ENCODE measurements at regions not wholly inside any gene's neighbourhood (a gene's known extent, or its start where the extent isn't known, plus 50 kb on each side); places are given as distances from the start of the nearest gene placed in this dataset.

DNA sequence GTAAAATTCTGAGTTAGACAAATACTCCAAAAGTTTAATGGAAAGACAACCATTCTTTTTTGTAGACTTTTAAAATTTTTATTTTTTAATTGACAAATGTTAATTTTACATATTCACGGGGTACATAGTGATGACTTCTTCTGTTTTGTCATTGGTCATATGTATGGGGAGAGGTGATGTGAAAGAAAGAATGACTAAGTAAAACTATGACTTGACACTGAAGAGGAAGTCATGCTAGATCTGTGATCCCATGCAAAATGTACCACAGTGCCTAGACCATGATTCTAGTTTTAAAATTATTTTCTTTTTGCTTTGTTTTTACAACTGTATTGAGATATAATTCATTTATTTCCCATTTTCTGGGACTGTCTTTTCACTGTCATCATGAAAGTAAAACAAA lies 281.6 kb downstream of the MBNL1 start:
- Mint-ChIP-seq H3K27ac (no peak overlapping the region), H3K27me3 (ENCODE audit: insufficient read depth) (no peaks in the 10 kb centered on the region), H3K9me3 (no peaks in the 10 kb centered on the region), H3K4me1 (peaks cover 6% of the 10 kb centered on the region), H3K36me3 (ENCODE audit: low read depth) (no peaks in the 10 kb centered on the region), H3K4me3 (no peak overlapping the region)
- DNase-seq, result no peak
- H3K27me3 ChIP-seq (ENCODE audit: control insufficient read depth, insufficient read depth, low read length, poor library complexity, severe bottlenecking), result no peaks in the 10 kb centered on the region
- H3K4me1 ChIP-seq (ENCODE audit: control insufficient read depth, insufficient read depth, low read length), result no peaks in the 10 kb centered on the region
- H3K36me3 ChIP-seq (ENCODE audit: control insufficient read depth, insufficient read depth, low read length), result no peaks in the 10 kb centered on the region
- TF ChIP-seq, protein P1, sequence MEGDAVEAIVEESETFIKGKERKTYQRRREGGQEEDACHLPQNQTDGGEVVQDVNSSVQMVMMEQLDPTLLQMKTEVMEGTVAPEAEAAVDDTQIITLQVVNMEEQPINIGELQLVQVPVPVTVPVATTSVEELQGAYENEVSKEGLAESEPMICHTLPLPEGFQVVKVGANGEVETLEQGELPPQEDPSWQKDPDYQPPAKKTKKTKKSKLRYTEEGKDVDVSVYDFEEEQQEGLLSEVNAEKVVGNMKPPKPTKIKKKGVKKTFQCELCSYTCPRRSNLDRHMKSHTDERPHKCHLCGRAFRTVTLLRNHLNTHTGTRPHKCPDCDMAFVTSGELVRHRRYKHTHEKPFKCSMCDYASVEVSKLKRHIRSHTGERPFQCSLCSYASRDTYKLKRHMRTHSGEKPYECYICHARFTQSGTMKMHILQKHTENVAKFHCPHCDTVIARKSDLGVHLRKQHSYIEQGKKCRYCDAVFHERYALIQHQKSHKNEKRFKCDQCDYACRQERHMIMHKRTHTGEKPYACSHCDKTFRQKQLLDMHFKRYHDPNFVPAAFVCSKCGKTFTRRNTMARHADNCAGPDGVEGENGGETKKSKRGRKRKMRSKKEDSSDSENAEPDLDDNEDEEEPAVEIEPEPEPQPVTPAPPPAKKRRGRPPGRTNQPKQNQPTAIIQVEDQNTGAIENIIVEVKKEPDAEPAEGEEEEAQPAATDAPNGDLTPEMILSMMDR (conservative IDR thresholded peaks at IDR 0.05), result no peak
- H3K27ac ChIP-seq (ENCODE audit: low read depth, low read length), result no peak overlapping the region
- no peak overlapping the region for H3K9ac ChIP-seq (ENCODE audit: extremely low read depth, low read length, poor library complexity, severe bottlenecking)
- H3K4me3 ChIP-seq (ENCODE audit: low read length), result no peak overlapping the region
- H3K9me3 ChIP-seq (ENCODE audit: control insufficient read depth, low read length), result peaks cover 7% of the 10 kb centered on the region
- WGBS, 2 experiments (ENCODE audit: insufficient coverage in 1 of 2, insufficient read length in 1 of 2), result 97% methylated on average over 1 of the region's 1 CpG; no CpG with 5 or more reads in 1 of the 2 experiments

DNA sequence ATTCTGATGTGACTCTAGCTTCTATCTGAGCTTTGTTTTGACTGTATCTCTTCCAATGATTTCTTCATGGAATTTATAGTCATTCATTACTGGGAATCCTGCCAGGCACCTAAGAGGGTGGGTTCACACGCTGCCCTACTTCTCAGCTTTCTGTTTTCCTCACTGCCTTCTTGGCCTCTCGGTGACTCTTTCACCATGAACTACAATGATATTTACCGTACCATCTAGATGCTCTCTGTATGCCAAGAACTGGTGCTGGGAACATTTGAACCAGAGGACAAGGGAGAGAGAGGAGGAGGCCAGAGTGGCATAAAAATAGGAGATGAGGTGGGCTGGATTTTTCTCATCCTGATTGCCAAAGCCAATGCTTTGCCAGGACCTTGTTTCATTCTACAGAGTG lies 280.0 kb upstream of the P2RY1 start:
- Mint-ChIP-seq H3K27ac (no peak overlapping the region), H3K27me3 (ENCODE audit: insufficient read depth) (peaks cover 3% of the 10 kb centered on the region), H3K36me3 (ENCODE audit: low read depth) (no peaks in the 10 kb centered on the region), H3K4me1 (peaks cover 10% of the 10 kb centered on the region), H3K9me3 (peaks cover 8% of the 10 kb centered on the region), H3K4me3 (no peak overlapping the region)
- H3K27ac ChIP-seq (ENCODE audit: low read depth, low read length), result no peak overlapping the region
- H3K36me3 ChIP-seq (ENCODE audit: control insufficient read depth, insufficient read depth, low read length), result no peaks in the 10 kb centered on the region
- 95 to 100% methylated on average over 3 of the region's 3 CpGs for WGBS, 2 experiments (ENCODE audit: insufficient coverage in 1 of 2, insufficient read length in 1 of 2)
- no peaks in the 10 kb centered on the region for H3K9me3 ChIP-seq (ENCODE audit: control insufficient read depth, low read length)
- no peak overlapping the region for H3K9ac ChIP-seq (ENCODE audit: extremely low read depth, low read length, poor library complexity, severe bottlenecking)
- TF ChIP-seq, protein P1 (conservative IDR thresholded peaks at IDR 0.05), result no peak
- no peak for DNase-seq
- H3K27me3 ChIP-seq (ENCODE audit: control insufficient read depth, insufficient read depth, low read length, poor library complexity, severe bottlenecking), result no peaks in the 10 kb centered on the region
- H3K4me1 ChIP-seq (ENCODE audit: control insufficient read depth, insufficient read depth, low read length), result no peaks in the 10 kb centered on the region
- no peak overlapping the region for H3K4me3 ChIP-seq (ENCODE audit: low read length)

DNA sequence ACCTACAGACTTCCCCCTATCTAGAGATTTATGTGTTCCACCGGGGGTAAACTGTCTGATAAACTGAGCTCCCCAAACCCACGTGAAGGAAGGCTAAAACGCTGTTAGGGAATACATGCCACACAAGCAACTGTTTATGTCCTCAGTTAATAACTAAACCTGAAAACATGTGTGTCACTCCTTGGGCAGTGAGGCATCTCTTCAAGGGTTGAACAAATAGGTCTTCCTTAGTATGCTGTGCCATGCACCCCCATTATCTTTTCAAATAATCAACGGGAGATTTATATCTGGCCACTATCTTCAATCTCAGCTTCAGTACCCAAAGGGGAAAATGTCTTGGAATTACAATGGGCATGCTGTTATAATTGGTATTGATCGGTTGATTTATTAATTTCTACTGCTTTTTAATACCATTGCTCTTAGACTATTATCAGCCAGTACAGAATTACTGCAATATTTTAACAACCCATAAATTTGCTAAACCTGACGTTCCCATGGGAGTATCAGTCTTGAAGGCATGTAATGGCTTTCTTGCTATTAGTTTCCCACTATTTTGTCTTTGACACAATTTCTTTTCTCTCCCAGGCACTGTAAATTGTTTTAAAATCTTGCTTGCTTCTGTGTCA lies 279.2 kb upstream of the P2RY1 start:
- Histone ChIP-seq H3K9me3 (ENCODE audit: control insufficient read depth, low read length) (no peaks in the 10 kb centered on the region), H3K27ac (ENCODE audit: low read depth, low read length) (no peak overlapping the region), H3K4me1 (ENCODE audit: control insufficient read depth, insufficient read depth, low read length) (no peaks in the 10 kb centered on the region), H3K9ac (ENCODE audit: extremely low read depth, low read length, poor library complexity, severe bottlenecking) (no peak overlapping the region), H3K36me3 (ENCODE audit: control insufficient read depth, insufficient read depth, low read length) (no peaks in the 10 kb centered on the region), H3K27me3 (ENCODE audit: control insufficient read depth, insufficient read depth, low read length, poor library complexity, severe bottlenecking) (no peaks in the 10 kb centered on the region), H3K4me3 (ENCODE audit: low read length) (no peak overlapping the region)
- WGBS, 2 experiments (ENCODE audit: insufficient coverage in 1 of 2, insufficient read length in 1 of 2), result 92 to 94% methylated on average over 3 to 5 of the region's 6 CpGs
- TF ChIP-seq, protein P1 (conservative IDR thresholded peaks at IDR 0.05), result no peak
- H3K4me1 Mint-ChIP-seq, result peaks cover 10% of the 10 kb centered on the region
- H3K9me3 Mint-ChIP-seq, result peaks cover 9% of the 10 kb centered on the region
- no peaks in the 10 kb centered on the region for H3K36me3 Mint-ChIP-seq (ENCODE audit: low read depth)
- peaks cover 5% of the 10 kb centered on the region for H3K27me3 Mint-ChIP-seq (ENCODE audit: insufficient read depth)
- no peak overlapping the region for H3K4me3 Mint-ChIP-seq
- no peak overlapping the region for H3K27ac Mint-ChIP-seq
- DNase-seq, result no peak

Data from endodermal cell (in vitro differentiated cells).